ENCODE measurements at regions not wholly inside any gene's neighbourhood (a gene's known extent, or its start where the extent isn't known, plus 50 kb on each side); places are given as distances from the start of the nearest gene placed in this dataset.
A peak's percentile ranks its signal among the peaks of the same experiment; 100 is the strongest.
"Not testable (repeated sequence)": the region's sequence is repeated elsewhere in the genome, so short reads cannot be mapped to it uniquely, and the experiment has no call there.

DNA sequence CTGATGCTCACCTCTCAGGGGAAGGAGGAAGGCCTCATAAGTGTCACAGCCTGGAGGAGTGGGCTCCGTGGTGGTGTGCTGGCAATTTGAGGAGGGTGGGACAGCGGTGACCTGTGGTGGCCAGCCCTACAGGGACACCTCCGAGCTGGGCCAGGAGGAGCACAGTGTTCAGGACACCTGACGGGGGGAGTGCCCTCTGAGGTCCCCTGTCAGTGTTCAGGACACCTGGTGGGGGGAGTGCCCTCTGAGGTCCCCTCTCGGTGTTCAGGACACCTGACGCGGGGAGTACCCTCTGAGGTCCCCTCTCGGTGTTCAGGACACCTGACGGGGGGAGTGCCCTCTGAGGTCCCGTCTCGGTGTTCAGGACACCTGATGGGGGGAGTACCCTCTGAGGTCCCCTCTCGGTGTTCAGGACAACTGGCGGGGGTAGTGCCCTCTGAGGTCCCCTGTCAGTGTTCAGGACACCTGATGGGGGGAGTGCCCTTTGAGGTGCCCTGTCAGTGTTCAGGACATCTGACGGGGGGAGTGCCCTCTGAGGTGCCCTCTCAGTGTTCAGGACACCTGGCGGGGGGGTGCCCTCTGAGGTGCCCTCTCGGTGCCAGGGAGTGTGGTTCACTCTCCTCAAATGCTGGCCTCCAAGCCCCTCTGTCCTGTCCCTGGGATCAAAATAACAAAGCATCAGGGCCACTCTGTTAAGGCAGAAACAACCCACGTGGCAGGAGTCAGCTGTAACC is 73.4 kb upstream of the ZNF469 start:
- WGBS, 2 donors = 63 to 82% methylated on average over 1 to 17 of the region's 17 CpGs
- DNase-seq (no peak), ATAC-seq (no peak)
- Histone ChIP-seq H3K27me3 (no peaks in the 10 kb centered on the region), H3K27ac (no peak overlapping the region), H3K9me3 (peaks cover 0 to 5% (median 0%) of the 10 kb centered on the region in 3 donors), H3K4me3 (no peak overlapping the region), H3K4me1 (no peaks in the 10 kb centered on the region), H3K36me3 (replicated peaks in 1 of 2; ENCODE audit: insufficient read depth in 1 of 2, low read depth in 2 of 2) (no peaks in the 10 kb centered on the region)
- intact Hi-C loops (cut with DNase I) = no loop called here
- TF ChIP-seq POLR2A (IDR thresholded peaks at IDR 0.05) = no peak
- no peak for TF ChIP-seq CTCF (IDR thresholded peaks at IDR 0.05)

DNA sequence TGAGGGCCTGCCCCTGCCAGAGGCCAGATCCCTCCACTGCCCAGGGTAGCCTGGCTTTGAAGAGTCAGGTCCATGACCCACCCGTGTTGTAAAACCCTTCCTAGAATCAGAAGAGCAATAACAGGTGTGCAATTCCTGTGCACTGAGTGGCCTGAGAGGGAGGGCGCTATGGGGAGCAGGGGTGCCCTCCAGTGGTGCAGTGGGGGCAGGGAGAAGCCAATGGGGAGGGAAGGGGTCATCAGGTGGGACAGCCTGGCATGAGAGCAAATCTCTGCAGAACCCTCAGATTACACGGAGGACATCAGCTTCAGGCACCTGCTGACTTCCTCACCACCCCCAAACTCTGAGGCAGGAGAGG is 72.9 kb upstream of the ZNF469 start:
- H3K4me3 ChIP-seq = no peak overlapping the region
- DNase-seq = no peak
- ATAC-seq = no peak

DNA sequence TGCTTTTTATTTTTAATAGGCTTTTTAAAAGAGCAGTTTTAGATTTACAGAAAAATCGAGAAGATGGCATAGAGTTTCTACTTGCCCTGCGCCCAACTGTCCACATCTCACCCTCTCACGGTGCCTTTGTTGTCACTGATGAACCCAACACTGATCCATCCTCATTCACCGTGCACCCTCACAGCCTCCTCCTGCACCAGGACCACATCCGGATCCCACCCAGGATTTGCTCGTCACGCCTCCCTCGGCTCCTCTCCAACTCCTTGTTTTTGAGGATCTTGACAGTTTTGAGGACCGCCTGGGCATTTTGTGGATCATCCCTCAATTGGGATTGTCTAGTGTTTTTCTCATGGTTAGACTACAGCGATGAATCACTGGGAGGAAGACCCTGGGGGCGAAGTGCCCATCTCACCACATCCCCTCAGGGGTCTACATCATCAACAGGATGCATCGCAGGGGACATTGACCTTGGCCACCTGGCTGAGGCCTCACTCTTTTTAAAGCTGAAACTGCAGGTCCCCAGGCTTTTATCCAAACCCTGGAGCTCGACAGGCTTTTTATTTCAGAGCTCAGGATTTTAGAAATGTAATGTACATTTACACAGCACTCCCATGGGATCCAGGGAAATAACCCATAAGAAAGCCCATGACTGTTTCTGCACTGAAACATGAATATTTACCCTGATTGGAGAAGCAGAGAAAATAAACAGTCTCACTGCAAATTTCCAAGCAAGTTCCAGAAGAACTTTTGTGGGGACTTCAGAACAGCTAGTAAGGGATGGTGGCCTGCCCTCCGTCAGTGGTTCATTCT is 71.8 kb upstream of the ZNF469 start:
- WGBS, 2 donors = 77 to 81% methylated on average over 14 of the region's 14 CpGs

More for the DNA sequence above, 72.9 kb upstream of the ZNF469 start:
- Histone ChIP-seq H3K27me3 (no peaks in the 10 kb centered on the region), H3K9me3 (peaks cover 0 to 5% (median 0%) of the 10 kb centered on the region in 3 donors), H3K36me3 (replicated peaks in 1 of 2; ENCODE audit: insufficient read depth in 1 of 2, low read depth in 2 of 2) (no peaks in the 10 kb centered on the region), H3K27ac (no peak overlapping the region), H3K4me1 (no peaks in the 10 kb centered on the region)
- TF ChIP-seq POLR2A (IDR thresholded peaks at IDR 0.05) (no peak), CTCF (IDR thresholded peaks at IDR 0.05) (peak in 2 of 7 experiments; percentile 19 to 28)
- 24 to 55% methylated on average over 2 to 3 of the region's 3 CpGs for WGBS, 2 donors
- intact Hi-C loops (cut with DNase I) = no loop called here

GRCh38 chr16:88311860-88312259 is 70.9 kb upstream of the ZNF469 start:
- H3K4me3 ChIP-seq; H3K27me3 ChIP-seq; H3K27ac ChIP-seq; H3K4me1 ChIP-seq; H3K36me3 ChIP-seq (replicated peaks in 1 of 2; ENCODE audit: insufficient read depth in 1 of 2, low read depth in 2 of 2); ATAC-seq; intact Hi-C loops (cut with DNase I); H3K9me3 ChIP-seq; DNase-seq: not testable (repeated sequence)

More for the DNA sequence above, 71.8 kb upstream of the ZNF469 start:
- no peak overlapping the region for H3K27ac ChIP-seq
- H3K36me3 ChIP-seq (replicated peaks in 1 of 2; ENCODE audit: insufficient read depth in 1 of 2, low read depth in 2 of 2) = no peaks in the 10 kb centered on the region
- DNase-seq (no peak), ATAC-seq (no peak)
- TF ChIP-seq POLR2A (IDR thresholded peaks at IDR 0.05) (no peak), CTCF (IDR thresholded peaks at IDR 0.05) (no peak)
- H3K27me3 ChIP-seq = no peaks in the 10 kb centered on the region
- intact Hi-C loops (cut with DNase I) = no loop called here
- no peak overlapping the region for H3K4me3 ChIP-seq
- H3K9me3 ChIP-seq = peaks cover 0 to 5% (median 0%) of the 10 kb centered on the region in 3 donors
- no peaks in the 10 kb centered on the region for H3K4me1 ChIP-seq

DNA sequence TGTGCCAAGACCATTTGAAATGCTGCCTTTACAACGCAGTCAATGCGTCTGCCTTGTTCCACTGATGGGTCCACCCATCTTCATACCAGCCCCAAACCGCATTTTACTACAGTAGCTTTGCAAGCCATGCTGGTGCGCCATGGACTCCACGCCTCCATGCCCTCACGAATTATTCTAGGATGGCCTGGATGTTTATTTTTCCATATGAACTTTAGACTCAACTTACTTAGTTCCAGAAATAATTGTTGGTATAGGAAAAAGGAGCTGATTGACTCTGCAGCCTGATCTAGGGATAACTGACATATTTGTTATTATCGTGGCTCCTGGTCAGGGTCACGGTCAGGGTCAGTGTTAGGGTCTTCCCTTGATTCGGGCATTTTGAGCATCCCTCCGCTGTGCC is 70.0 kb upstream of the ZNF469 start:
- TF ChIP-seq POLR2A (IDR thresholded peaks at IDR 0.05) = no peak
- TF ChIP-seq CTCF (IDR thresholded peaks at IDR 0.05) = no peak
- Histone ChIP-seq H3K27me3 (no peaks in the 10 kb centered on the region), H3K36me3 (replicated peaks in 1 of 2; ENCODE audit: insufficient read depth in 1 of 2, low read depth in 2 of 2) (no peaks in the 10 kb centered on the region), H3K9me3 (peaks cover 0 to 5% (median 0%) of the 10 kb centered on the region in 3 donors), H3K27ac (no peak overlapping the region), H3K4me1 (no peaks in the 10 kb centered on the region), H3K4me3 (no peak overlapping the region)
- no peak for ATAC-seq
- intact Hi-C loops (cut with DNase I) = no loop called here
- 68 to 78% methylated on average over 10 of the region's 10 CpGs for WGBS, 2 donors
- no peak for DNase-seq
